T-helper 2 cell treated with Interferon-gamma antibody and Interleukin-4, amounts not matched to agents 5 μg/mL and 100 μg/mL, for 36 hours (primary cell): ENCODE measurements at regions not wholly inside any gene's neighbourhood (a gene's known extent, or its start where the extent isn't known, plus 50 kb on each side); places are given as distances from the start of the nearest gene placed in this dataset.

Experiments
- DNase-seq: peaks from one replicate; pipeline ENCODE4 v3.0.0; 2021; ENCODE audit warnings: low spot score
- H3K27ac Mint-ChIP-seq: one replicate; pipeline ENCODE4 v1.8.0; 2021; ENCODE audit warnings: mild to moderate bottlenecking, mixed read lengths
- H3K27me3 Mint-ChIP-seq: one replicate; pipeline ENCODE4 v1.8.0; 2021; ENCODE audit warnings: low read depth, mixed read lengths
- H3K36me3 Mint-ChIP-seq: one replicate; pipeline ENCODE4 v1.8.0; 2021; ENCODE audit warnings: low read depth, mixed read lengths
- H3K4me1 Mint-ChIP-seq: one replicate; pipeline ENCODE4 v1.8.0; 2021; ENCODE audit warnings: low read depth, mixed read lengths
- H3K4me3 Mint-ChIP-seq: one replicate; pipeline ENCODE4 v1.8.0; 2022; ENCODE audit warnings: mild to moderate bottlenecking, moderate library complexity, mixed read lengths
- H3K9me3 Mint-ChIP-seq: one replicate; pipeline ENCODE4 v1.8.0; 2021; ENCODE audit warnings: mixed read lengths

- no peaks in the 10 kb centered on the region for H3K9me3 Mint-ChIP-seq
- H3K27ac Mint-ChIP-seq: no peak overlapping the region
- no peak overlapping the region for H3K4me3 Mint-ChIP-seq
- H3K27me3 Mint-ChIP-seq: peaks cover 49% of the 10 kb centered on the region
- H3K4me1 Mint-ChIP-seq: peaks cover 2% of the 10 kb centered on the region
- DNase-seq: no peak
- H3K36me3 Mint-ChIP-seq: no peaks in the 10 kb centered on the region
Observed at GRCh38 chr17:49913226-49914095, 55.5 kb upstream of the DLX4 start.

GRCh38 chr17:49914096-49914490 is 54.9 kb upstream of the DLX4 start:
- Mint-ChIP-seq H3K4me1 (peaks cover 2% of the 10 kb centered on the region), H3K27me3 (peaks cover 42% of the 10 kb centered on the region), H3K4me3 (no peak overlapping the region), H3K27ac (no peak overlapping the region), H3K9me3 (no peaks in the 10 kb centered on the region), H3K36me3 (no peaks in the 10 kb centered on the region)
- no peak for DNase-seq

GRCh38 chr17:49914664-49915063 is 54.3 kb upstream of the DLX4 start:
- Mint-ChIP-seq H3K27me3 (peaks cover 37% of the 10 kb centered on the region), H3K4me1 (peaks cover 2% of the 10 kb centered on the region), H3K4me3 (no peak overlapping the region), H3K9me3 (no peaks in the 10 kb centered on the region), H3K36me3 (no peaks in the 10 kb centered on the region), H3K27ac (no peak overlapping the region)
- DNase-seq: no peak

- no peaks in the 10 kb centered on the region for H3K4me1 Mint-ChIP-seq
- H3K27me3 Mint-ChIP-seq: peaks cover 33% of the 10 kb centered on the region
- DNase-seq: no peak
- H3K9me3 Mint-ChIP-seq: no peaks in the 10 kb centered on the region
- no peak overlapping the region for H3K4me3 Mint-ChIP-seq
- H3K36me3 Mint-ChIP-seq: no peaks in the 10 kb centered on the region
- no peak overlapping the region for H3K27ac Mint-ChIP-seq
Observed at GRCh38 chr17:49915260-49915659, 53.7 kb upstream of the DLX4 start.

- H3K4me1 Mint-ChIP-seq: no peaks in the 10 kb centered on the region
- no peak overlapping the region for H3K4me3 Mint-ChIP-seq
- H3K9me3 Mint-ChIP-seq: no peaks in the 10 kb centered on the region
- DNase-seq: no peak
- peaks cover 30% of the 10 kb centered on the region for H3K27me3 Mint-ChIP-seq
- no peak overlapping the region for H3K27ac Mint-ChIP-seq
- H3K36me3 Mint-ChIP-seq: no peaks in the 10 kb centered on the region
Observed at GRCh38 chr17:49915670-49916069, 53.3 kb upstream of the DLX4 start.

- H3K4me1 Mint-ChIP-seq: no peaks in the 10 kb centered on the region
- H3K4me3 Mint-ChIP-seq: no peak overlapping the region
- H3K27me3 Mint-ChIP-seq: peaks cover 19% of the 10 kb centered on the region
- no peak overlapping the region for H3K27ac Mint-ChIP-seq
- DNase-seq: no peak
- no peaks in the 10 kb centered on the region for H3K36me3 Mint-ChIP-seq
- no peaks in the 10 kb centered on the region for H3K9me3 Mint-ChIP-seq
Observed at GRCh38 chr17:49916854-49917515, 52.0 kb upstream of the DLX4 start.

GRCh38 chr17:49918591-49918990 is 50.4 kb upstream of the DLX4 start:
- no peak overlapping the region for H3K27ac Mint-ChIP-seq
- no peaks in the 10 kb centered on the region for H3K4me1 Mint-ChIP-seq
- no peaks in the 10 kb centered on the region for H3K36me3 Mint-ChIP-seq
- no peak overlapping the region for H3K4me3 Mint-ChIP-seq
- H3K27me3 Mint-ChIP-seq: peaks cover 8% of the 10 kb centered on the region
- no peak for DNase-seq
- no peaks in the 10 kb centered on the region for H3K9me3 Mint-ChIP-seq
